Trophoblast cell (in vitro differentiated cells and primary cell): ENCODE measurements at regions not wholly inside any gene's neighbourhood (a gene's known extent, or its start where the extent isn't known, plus 50 kb on each side); places are given as distances from the start of the nearest gene placed in this dataset.

Experiments
- DNase-seq, 2 donors: peaks; one replicate each; pipeline ENCODE4 v3.0.0-alpha.2; 2016
- H2AFZ ChIP-seq: 2 replicates; pipeline ENCODE4 v1.6.1; 2013; ENCODE audit warnings: low read length, moderate library complexity, mild to moderate bottlenecking; ENCODE audit not compliant: insufficient read depth, poor library complexity
- H2AK5ac ChIP-seq: 2 replicates; pipeline ENCODE4 v1.6.1; 2013; ENCODE audit warnings: mild to moderate bottlenecking, low read length
- H2BK120ac ChIP-seq: 2 replicates; pipeline ENCODE4 v1.6.1; 2013; ENCODE audit warnings: low read length, mild to moderate bottlenecking, moderate library complexity; ENCODE audit not compliant: insufficient read depth, poor library complexity
- H2BK12ac ChIP-seq: 2 replicates; pipeline ENCODE4 v1.6.1; 2013; ENCODE audit warnings: mild to moderate bottlenecking, low read length, moderate library complexity
- H2BK5ac ChIP-seq: 2 replicates; pipeline ENCODE4 v1.6.1; 2013; ENCODE audit warnings: low read length, low read depth, moderate library complexity, mild to moderate bottlenecking; ENCODE audit not compliant: poor library complexity
- H3K14ac ChIP-seq: 2 replicates; pipeline ENCODE4 v1.6.1; 2013; ENCODE audit warnings: mild to moderate bottlenecking, low read length
- H3K18ac ChIP-seq: 2 replicates; pipeline ENCODE4 v1.6.1; 2013; ENCODE audit warnings: mild to moderate bottlenecking, low read length
- H3K23ac ChIP-seq: 2 replicates; pipeline ENCODE4 v1.6.1; 2013; ENCODE audit warnings: low read length
- H3K27ac ChIP-seq: 2 replicates; pipeline ENCODE4 v1.5.1; 2013; ENCODE audit warnings: low read depth, mild to moderate bottlenecking, inconsistent platforms, low read length, moderate library complexity
- H3K27me3 ChIP-seq: 2 replicates; pipeline ENCODE4 v1.6.1; 2013; ENCODE audit warnings: inconsistent platforms, mild to moderate bottlenecking, low read length, moderate library complexity; ENCODE audit not compliant: insufficient read depth
- H3K36me3 ChIP-seq, 2 experiments: 1 replicate in 1 of 2; 2 replicates in 1 of 2; pipeline ENCODE4 v1.6.1; 2013; ENCODE audit warnings: low read length in 2 of 2, mild to moderate bottlenecking in 2 of 2, moderate library complexity in 1 of 2; ENCODE audit not compliant: insufficient read depth in 2 of 2, control insufficient read depth in 1 of 2
- H3K4ac ChIP-seq: 2 replicates; pipeline ENCODE4 v1.6.1; 2013; ENCODE audit warnings: low read depth, mild to moderate bottlenecking, low read length, moderate library complexity
- H3K4me1 ChIP-seq, 2 experiments: 1 replicate in 1 of 2; 2 replicates in 1 of 2; pipeline ENCODE4 v1.6.1; 2013; ENCODE audit warnings: low read length in 2 of 2, mild to moderate bottlenecking in 2 of 2, moderate library complexity in 1 of 2; ENCODE audit not compliant: insufficient read depth in 2 of 2, control insufficient read depth in 1 of 2
- H3K4me2 ChIP-seq: 2 replicates; pipeline ENCODE4 v1.6.1; 2013; ENCODE audit warnings: inconsistent platforms, mild to moderate bottlenecking, low read length, moderate library complexity
- H3K4me3 ChIP-seq: 2 replicates; pipeline ENCODE4 v1.5.1; 2013; ENCODE audit warnings: mild to moderate bottlenecking, low read depth, low read length, inconsistent platforms
- H3K79me1 ChIP-seq: one replicate; pipeline ENCODE4 v1.6.1; 2013; ENCODE audit warnings: low read length
- H3K79me2 ChIP-seq: 2 replicates; pipeline ENCODE4 v1.6.1; 2013; ENCODE audit warnings: low read length, mild to moderate bottlenecking; ENCODE audit not compliant: control insufficient read depth, insufficient read depth, poor library complexity
- H3K9ac ChIP-seq: 2 replicates; pipeline ENCODE4 v1.6.1; 2013; ENCODE audit warnings: mild to moderate bottlenecking, low read length
- H3K9me3 ChIP-seq: 2 replicates; pipeline ENCODE4 v1.6.1; 2013; ENCODE audit warnings: low read depth, mild to moderate bottlenecking, control low read depth, inconsistent platforms, low read length; ENCODE audit not compliant: insufficient read depth
- H4K12ac ChIP-seq: 2 replicates; pipeline ENCODE4 v1.6.1; 2013; ENCODE audit warnings: low read depth, mild to moderate bottlenecking, low read length, moderate library complexity
- H4K8ac ChIP-seq: 2 replicates; pipeline ENCODE4 v1.6.1; 2013; ENCODE audit warnings: low read depth, mild to moderate bottlenecking, low read length, moderate library complexity
- H4K91ac ChIP-seq: one replicate; pipeline ENCODE4 v1.6.1; 2013; ENCODE audit warnings: low read depth, mild to moderate bottlenecking, low read length, moderate library complexity
- WGBS: extraction: QIAGEN DNeasy Blood & Tissue Kit; methylation state at CpG from one replicate; pipeline ENCODE4 v1.1.7; 2013; ENCODE audit warnings: missing lambda C conversion rate; ENCODE audit not compliant: insufficient read length, insufficient coverage; ENCODE audit errors: extremely low coverage; 5-methylcytosine and 5-hydroxymethylcytosine counted together

GRCh38 chr5:118257066-118257465 is 731.3 kb downstream of the DTWD2 start:
- Histone ChIP-seq H3K9ac (no peak overlapping the region), H3K4me3 (no peak overlapping the region), H4K91ac (no peak overlapping the region), H3K4ac (no peak overlapping the region), H3K18ac (no peak overlapping the region), H4K12ac (no peak overlapping the region), H2BK12ac (no peak overlapping the region), H3K79me2 (no peaks in the 10 kb centered on the region), H3K9me3 (no peaks in the 10 kb centered on the region), H4K8ac (no peak overlapping the region), H3K27me3 (no peaks in the 10 kb centered on the region), H2BK120ac (no peak overlapping the region), H2AFZ (no peak overlapping the region), H3K79me1 (no peaks in the 10 kb centered on the region), H3K4me2 (no peak overlapping the region), H3K27ac (no peak overlapping the region), H3K14ac (no peak overlapping the region), H2BK5ac (no peak overlapping the region), H3K23ac (no peak overlapping the region), H3K36me3 (no peaks in the 10 kb centered on the region), H2AK5ac (no peak overlapping the region), H3K4me1 (no peaks in the 10 kb centered on the region)
- DNase-seq = no peak

GRCh38 chr5:118253225-118254061 is 734.9 kb downstream of the DTWD2 start:
- WGBS = no CpG with 5 or more reads among the region's 2 CpGs
- no peak overlapping the region for H2BK12ac ChIP-seq
- no peak overlapping the region for H3K23ac ChIP-seq
- H3K4ac ChIP-seq = no peak overlapping the region
- no peak overlapping the region for H4K12ac ChIP-seq
- no peak overlapping the region for H2BK5ac ChIP-seq
- H3K9me3 ChIP-seq = no peaks in the 10 kb centered on the region
- no peak for DNase-seq
- no peaks in the 10 kb centered on the region for H3K36me3 ChIP-seq
- no peaks in the 10 kb centered on the region for H3K27me3 ChIP-seq
- no peak overlapping the region for H4K91ac ChIP-seq
- H3K79me1 ChIP-seq = no peaks in the 10 kb centered on the region
- no peak overlapping the region for H3K27ac ChIP-seq
- no peak overlapping the region for H2AFZ ChIP-seq
- H3K4me1 ChIP-seq = no peaks in the 10 kb centered on the region
- no peak overlapping the region for H2AK5ac ChIP-seq
- H3K4me3 ChIP-seq = no peak overlapping the region
- H3K9ac ChIP-seq = no peak overlapping the region
- H3K4me2 ChIP-seq = no peak overlapping the region
- H2BK120ac ChIP-seq = no peak overlapping the region
- H4K8ac ChIP-seq = no peak overlapping the region
- H3K14ac ChIP-seq = no peak overlapping the region
- no peaks in the 10 kb centered on the region for H3K79me2 ChIP-seq
- no peak overlapping the region for H3K18ac ChIP-seq

GRCh38 chr5:118249386-118249785 is 739.0 kb downstream of the DTWD2 start:
- WGBS = no CpG with 5 or more reads among the region's 2 CpGs
- Histone ChIP-seq H3K4me3 (no peak overlapping the region), H3K36me3 (no peaks in the 10 kb centered on the region), H2BK5ac (no peak overlapping the region), H2AFZ (no peak overlapping the region), H3K79me2 (no peaks in the 10 kb centered on the region), H3K4me2 (no peak overlapping the region), H3K9me3 (peaks cover 2% of the 10 kb centered on the region), H3K18ac (no peak overlapping the region), H3K23ac (no peak overlapping the region), H3K4ac (no peak overlapping the region), H3K9ac (no peak overlapping the region), H3K79me1 (no peaks in the 10 kb centered on the region), H4K8ac (no peak overlapping the region), H3K27ac (no peak overlapping the region), H3K4me1 (no peaks in the 10 kb centered on the region), H3K27me3 (no peaks in the 10 kb centered on the region), H3K14ac (no peak overlapping the region), H2BK120ac (no peak overlapping the region), H2BK12ac (no peak overlapping the region), H4K12ac (no peak overlapping the region), H4K91ac (no peak overlapping the region), H2AK5ac (no peak overlapping the region)
- DNase-seq = no peak

- no peaks in the 10 kb centered on the region for H3K27me3 ChIP-seq
- no peak overlapping the region for H2BK5ac ChIP-seq
- no peak for DNase-seq
- no peak overlapping the region for H4K91ac ChIP-seq
- H3K4me2 ChIP-seq = no peak overlapping the region
- no peak overlapping the region for H3K18ac ChIP-seq
- H3K23ac ChIP-seq = no peak overlapping the region
- no peak overlapping the region for H4K12ac ChIP-seq
- no peaks in the 10 kb centered on the region for H3K79me2 ChIP-seq
- WGBS = no CpG with 5 or more reads among the region's 4 CpGs
- H3K36me3 ChIP-seq = no peaks in the 10 kb centered on the region
- no peak overlapping the region for H2BK12ac ChIP-seq
- H3K4me1 ChIP-seq = no peaks in the 10 kb centered on the region
- no peak overlapping the region for H2AFZ ChIP-seq
- H3K4ac ChIP-seq = no peak overlapping the region
- no peak overlapping the region for H3K14ac ChIP-seq
- H3K9ac ChIP-seq = no peak overlapping the region
- H2AK5ac ChIP-seq = no peak overlapping the region
- peaks cover 2% of the 10 kb centered on the region for H3K9me3 ChIP-seq
- no peaks in the 10 kb centered on the region for H3K79me1 ChIP-seq
- no peak overlapping the region for H3K4me3 ChIP-seq
- no peak overlapping the region for H4K8ac ChIP-seq
- no peak overlapping the region for H3K27ac ChIP-seq
- no peak overlapping the region for H2BK120ac ChIP-seq
These were observed 740.9 kb downstream of the DTWD2 start for GRCh38 chr5:118247458-118247857.
